Caco-2 (cell line): ENCODE measurements at regions not wholly inside any gene's neighbourhood (a gene's known extent, or its start where the extent isn't known, plus 50 kb on each side); places are given as distances from the start of the nearest gene placed in this dataset.

Experiments used
- BruUV-seq: library from RNA; stranded (reverse); fragments of 400-500 nt; replicated peaks from 2 replicates; lab custom pipeline; 2021; lab: Mats Ljungman, UMichigan
- CTCF ChIA-PET: fragments of 300-600 bp; sonication (Branson Sonifier 250); formaldehyde crosslinking; loops from one replicate; lab custom pipeline; 2022; ENCODE audit warnings: antibody characterized with exemption; lab: Charles Lee
- POLR2A ChIA-PET: fragments of 300-600 bp; sonication (Branson Sonifier 250); formaldehyde crosslinking; loops from one replicate; lab custom pipeline; 2022; ENCODE audit warnings: antibody characterized with exemption; lab: Charles Lee
- DNase-seq, 2 experiments: peaks; one replicate each; pipeline versions ENCODE4 v3.0.0 to v3.0.0-alpha.2; 2020 to 2022
- H3K27me3 ChIP-seq: replicated peaks from 2 replicates; pipeline ENCODE4 v1.6.0; 2011; ENCODE audit warnings: low read length; ENCODE audit not compliant: control insufficient read depth, insufficient read depth
- H3K36me3 ChIP-seq: 2 replicates; pipeline ENCODE4 v1.5.1; 2011; ENCODE audit warnings: low read length; ENCODE audit not compliant: control insufficient read depth, insufficient read depth
- H3K4me1 ChIP-seq: fragments of 250-450 bp; sonication (Bioruptor Pico); 2 replicates; pipeline ENCODE4 v1.5.1; 2020; ENCODE audit warnings: mild to moderate bottlenecking
- H3K4me3 ChIP-seq: 2 replicates; pipeline ENCODE4 v1.5.1; 2011; ENCODE audit warnings: low read depth, mild to moderate bottlenecking, control low read depth, low read length
- H3K9me3 ChIP-seq: fragments of 250-450 bp; sonication (Bioruptor Pico); 2 replicates; pipeline ENCODE4 v1.5.1; 2020; ENCODE audit warnings: mild to moderate bottlenecking, moderate library complexity
- H3K27ac Mint-ChIP-seq: one replicate; pipeline ENCODE4 v1.8.0; 2022; ENCODE audit warnings: mixed read lengths; ENCODE audit not compliant: unreplicated experiment
- H3K27me3 Mint-ChIP-seq: one replicate; pipeline ENCODE4 v1.8.0; 2022; ENCODE audit warnings: mixed read lengths; ENCODE audit not compliant: insufficient read depth, unreplicated experiment
- H3K36me3 Mint-ChIP-seq: one replicate; pipeline ENCODE4 v1.8.0; 2022; ENCODE audit warnings: mild to moderate bottlenecking, mixed read lengths; ENCODE audit not compliant: insufficient read depth, unreplicated experiment
- H3K4me1 Mint-ChIP-seq: one replicate; pipeline ENCODE4 v1.8.0; 2022; ENCODE audit warnings: low read depth, mixed read lengths; ENCODE audit not compliant: unreplicated experiment
- H3K4me3 Mint-ChIP-seq: one replicate; pipeline ENCODE4 v1.8.0; 2022; ENCODE audit warnings: mild to moderate bottlenecking, moderate library complexity, mixed read lengths; ENCODE audit not compliant: unreplicated experiment
- H3K9me3 Mint-ChIP-seq: one replicate; pipeline ENCODE4 v1.8.0; 2022; ENCODE audit warnings: mixed read lengths; ENCODE audit not compliant: unreplicated experiment
- intact Hi-C: fragments of 100-400 bp; cut with micrococcal nuclease; formaldehyde crosslinking; loops from one replicate; pipeline ENCODE4 v1.10.0; 2022; ENCODE audit not compliant: unreplicated experiment
- TF ChIP-seq, protein P1 (sequence below), 2 experiments: fragments of 200-600 bp in 1 of 2; IDR thresholded peaks; 1 replicate in 1 of 2; 2 replicates in 1 of 2; pipeline versions ENCODE4 v1.5.1 to v1.8.0; 2011 to 2022; ENCODE audit warnings: antibody characterized with exemption in 1 of 2, control low read depth in 1 of 2, inconsistent platforms in 1 of 2, low read depth in 1 of 2, low read length in 1 of 2, mild to moderate bottlenecking in 1 of 2, moderate library complexity in 1 of 2; ENCODE audit not compliant: insufficient read depth in 1 of 2, severe bottlenecking in 1 of 2, unreplicated experiment in 1 of 2

DNA sequence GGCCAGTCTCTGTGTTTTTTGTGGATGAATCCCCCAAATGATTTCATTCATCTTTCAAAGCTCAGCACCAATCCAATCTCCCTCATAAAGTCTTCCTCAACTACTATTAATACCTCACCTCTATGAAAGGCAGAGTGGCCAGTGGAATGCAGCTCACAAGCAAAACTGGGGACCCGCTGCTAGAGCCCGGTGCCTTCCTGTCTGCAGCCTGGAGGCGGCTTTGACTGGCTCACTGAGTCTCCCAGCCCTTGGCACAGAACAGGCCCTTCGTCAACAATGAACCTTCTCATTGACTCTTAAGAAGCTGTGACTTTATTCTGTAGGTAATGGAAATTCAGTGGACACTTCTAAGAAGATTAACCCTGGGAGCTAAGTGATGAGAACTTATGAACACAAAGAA is 86.8 kb upstream of the RAB4A start:
- TF ChIP-seq, protein P1, sequence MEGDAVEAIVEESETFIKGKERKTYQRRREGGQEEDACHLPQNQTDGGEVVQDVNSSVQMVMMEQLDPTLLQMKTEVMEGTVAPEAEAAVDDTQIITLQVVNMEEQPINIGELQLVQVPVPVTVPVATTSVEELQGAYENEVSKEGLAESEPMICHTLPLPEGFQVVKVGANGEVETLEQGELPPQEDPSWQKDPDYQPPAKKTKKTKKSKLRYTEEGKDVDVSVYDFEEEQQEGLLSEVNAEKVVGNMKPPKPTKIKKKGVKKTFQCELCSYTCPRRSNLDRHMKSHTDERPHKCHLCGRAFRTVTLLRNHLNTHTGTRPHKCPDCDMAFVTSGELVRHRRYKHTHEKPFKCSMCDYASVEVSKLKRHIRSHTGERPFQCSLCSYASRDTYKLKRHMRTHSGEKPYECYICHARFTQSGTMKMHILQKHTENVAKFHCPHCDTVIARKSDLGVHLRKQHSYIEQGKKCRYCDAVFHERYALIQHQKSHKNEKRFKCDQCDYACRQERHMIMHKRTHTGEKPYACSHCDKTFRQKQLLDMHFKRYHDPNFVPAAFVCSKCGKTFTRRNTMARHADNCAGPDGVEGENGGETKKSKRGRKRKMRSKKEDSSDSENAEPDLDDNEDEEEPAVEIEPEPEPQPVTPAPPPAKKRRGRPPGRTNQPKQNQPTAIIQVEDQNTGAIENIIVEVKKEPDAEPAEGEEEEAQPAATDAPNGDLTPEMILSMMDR (IDR thresholded peaks at IDR 0.05; ENCODE audit: insufficient read depth in 1 of 2, low read depth in 1 of 2, low read length in 1 of 2, severe bottlenecking in 1 of 2, unreplicated experiment in 1 of 2), result no peak
- Histone ChIP-seq H3K36me3 (no peaks in the 10 kb centered on the region), H3K4me3 (no peak overlapping the region), H3K4me1 (no peaks in the 10 kb centered on the region), H3K27me3 (no peaks in the 10 kb centered on the region), H3K9me3 (no peaks in the 10 kb centered on the region)
- no peak for DNase-seq
- Mint-ChIP-seq H3K27ac (peak overlapping the region; percentile 19), H3K36me3 (no peaks in the 10 kb centered on the region), H3K9me3 (peaks cover 10% of the 10 kb centered on the region), H3K4me3 (no peak overlapping the region), H3K4me1 (peaks cover 7% of the 10 kb centered on the region), H3K27me3 (no peaks in the 10 kb centered on the region)
- BruUV-seq, result no TSS peak
- intact Hi-C loops, result no loop called here
- CTCF ChIA-PET, result interaction anchor here (0.5 kb wide), 1 partner anchor 1377 kb away, joined by 3 read pairs; no protein-coding TSS in a partner anchor
- POLR2A ChIA-PET, result no interaction called here

DNA sequence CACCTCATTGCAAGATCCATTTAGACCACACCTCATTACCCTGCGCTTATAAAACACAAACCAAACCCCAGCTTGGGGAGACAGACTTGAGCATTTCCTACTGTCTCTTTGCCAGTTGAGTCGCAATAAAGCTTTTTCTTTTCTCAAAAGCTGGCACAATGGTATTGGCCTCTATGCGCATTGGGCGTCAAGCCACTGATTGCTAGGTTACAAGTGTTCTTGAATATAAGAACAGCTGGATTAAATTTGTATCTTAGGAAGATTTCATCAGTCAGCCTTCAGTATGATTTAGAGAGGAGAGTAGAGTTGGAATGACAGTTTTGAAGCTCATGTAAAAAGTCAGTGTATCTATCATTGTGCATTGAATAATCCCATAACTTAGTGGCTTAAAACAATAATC is 84.9 kb upstream of the RAB4A start:
- no TSS peak for BruUV-seq

DNA sequence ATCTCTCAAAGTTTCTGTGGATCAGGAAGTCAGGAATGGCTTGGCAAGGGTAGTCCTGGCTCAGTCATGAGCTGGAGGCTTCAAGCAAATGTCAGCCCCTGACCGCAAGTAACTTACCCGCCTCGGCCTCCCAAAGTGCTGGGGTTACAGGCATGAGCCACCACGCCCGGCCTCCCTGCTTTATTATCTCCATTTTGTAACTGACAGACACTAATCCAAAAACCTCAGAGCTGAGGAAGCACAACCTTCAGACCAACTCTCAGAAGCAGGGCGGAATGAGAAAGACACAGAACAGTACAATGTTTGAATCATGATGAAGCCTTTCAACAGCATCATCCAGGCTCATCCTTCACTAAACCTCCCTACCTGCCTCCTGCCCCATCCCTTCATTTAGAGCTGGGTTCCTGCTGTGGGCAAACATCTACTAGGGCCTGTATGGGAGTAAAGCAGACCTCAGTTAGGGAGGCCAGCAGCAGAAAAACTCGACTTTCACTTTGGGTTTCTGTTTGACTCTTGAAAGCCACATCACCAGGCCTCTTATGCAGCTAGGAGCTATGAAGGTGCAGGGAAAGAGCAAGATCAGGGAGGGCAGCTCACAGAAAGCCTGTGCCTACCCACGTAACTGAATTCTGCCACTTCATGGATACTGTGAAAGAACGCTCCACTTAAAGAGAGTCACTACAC is 84.4 kb upstream of the RAB4A start:
- ChIA-PET CTCF (no interaction called here), POLR2A (no interaction called here)
- Histone ChIP-seq H3K36me3 (no peaks in the 10 kb centered on the region), H3K4me3 (no peak overlapping the region), H3K4me1 (no peaks in the 10 kb centered on the region), H3K27me3 (no peaks in the 10 kb centered on the region), H3K9me3 (no peaks in the 10 kb centered on the region)
- Mint-ChIP-seq H3K9me3 (peaks cover 10% of the 10 kb centered on the region), H3K27me3 (no peaks in the 10 kb centered on the region), H3K36me3 (no peaks in the 10 kb centered on the region), H3K27ac (no peak overlapping the region), H3K4me1 (peaks cover 7% of the 10 kb centered on the region), H3K4me3 (no peak overlapping the region)
- no TSS peak for BruUV-seq
- no peak for DNase-seq
- TF ChIP-seq, protein P1 (IDR thresholded peaks at IDR 0.05; ENCODE audit: insufficient read depth in 1 of 2, low read depth in 1 of 2, low read length in 1 of 2, severe bottlenecking in 1 of 2, unreplicated experiment in 1 of 2), result no peak
- intact Hi-C loops, result no loop called here

More for the DNA sequence above, 84.9 kb upstream of the RAB4A start:
- Mint-ChIP-seq H3K9me3 (peaks cover 10% of the 10 kb centered on the region), H3K27me3 (no peaks in the 10 kb centered on the region), H3K36me3 (no peaks in the 10 kb centered on the region), H3K4me3 (no peak overlapping the region), H3K4me1 (peaks cover 7% of the 10 kb centered on the region), H3K27ac (no peak overlapping the region)
- Histone ChIP-seq H3K9me3 (no peaks in the 10 kb centered on the region), H3K4me1 (no peaks in the 10 kb centered on the region), H3K27me3 (no peaks in the 10 kb centered on the region), H3K36me3 (no peaks in the 10 kb centered on the region), H3K4me3 (no peak overlapping the region)
- no peak for DNase-seq
- CTCF ChIA-PET, result no interaction called here
- POLR2A ChIA-PET, result no interaction called here
- intact Hi-C loops, result no loop called here
- TF ChIP-seq, protein P1 (IDR thresholded peaks at IDR 0.05; ENCODE audit: insufficient read depth in 1 of 2, low read depth in 1 of 2, low read length in 1 of 2, severe bottlenecking in 1 of 2, unreplicated experiment in 1 of 2), result no peak
